ENCODE measurements at regions not wholly inside any gene's neighbourhood (a gene's known extent, or its start where the extent isn't known, plus 50 kb on each side); places are given as distances from the start of the nearest gene placed in this dataset.

- no peak overlapping the region for H2AFZ ChIP-seq (ENCODE audit: low read length)
- H3K4me2 ChIP-seq (ENCODE audit: low read length) = no peak overlapping the region
- intact Hi-C loops (cut with micrococcal nuclease; ENCODE audit: unreplicated experiment) = no loop called here
- H3K9me2 ChIP-seq (ENCODE audit: insufficient read depth, low read length) = no peaks in the 10 kb centered on the region
- TF ChIP-seq CTCF (conservative IDR thresholded peaks at IDR 0.05; ENCODE audit: low read length) (no peak), EZH2phosphoT487 (IDR thresholded peaks at IDR 0.05; ENCODE audit: borderline replicate concordance, low read depth, low read length) (no peak)
- ChIA-PET CTCF (ENCODE audit: unreplicated experiment) (no interaction called here), POLR2A (interaction anchor here (0.7 kb wide), 1 partner anchor 45 kb away, joined by 3 read pairs; no protein-coding TSS in a partner anchor)
- H3K4me1 ChIP-seq (ENCODE audit: insufficient read depth, low read length, poor library complexity, severe bottlenecking) = no peaks in the 10 kb centered on the region
- no peak overlapping the region for H3K27ac ChIP-seq (ENCODE audit: low read depth, low read length, poor library complexity, severe bottlenecking)
- no peaks in the 10 kb centered on the region for H3K9me3 ChIP-seq (ENCODE audit: low read length)
- no peaks in the 10 kb centered on the region for H3K36me3 ChIP-seq (ENCODE audit: insufficient read depth, low read length)
- no peak for DNase-seq (ENCODE audit: low spot score)
- no peaks in the 10 kb centered on the region for H3K79me2 ChIP-seq (ENCODE audit: insufficient read depth, low read depth, low read length)
- H4K20me1 ChIP-seq (ENCODE audit: insufficient read depth, low read length) = no peaks in the 10 kb centered on the region
- no peak overlapping the region for H3K4me3 ChIP-seq (ENCODE audit: low read depth, low read length, poor library complexity, severe bottlenecking)
- BruUV-seq (replicated peaks) = no TSS peak
These were observed 75.4 kb upstream of the EEF1E1 start for GRCh38 chr6:8177721-8178120.

GRCh38 chr6:8175046-8175777 is 72.9 kb upstream of the EEF1E1 start:
- Histone ChIP-seq H3K4me2 (ENCODE audit: low read length) (no peak overlapping the region), H3K9me2 (ENCODE audit: insufficient read depth, low read length) (no peaks in the 10 kb centered on the region), H3K36me3 (ENCODE audit: insufficient read depth, low read length) (no peaks in the 10 kb centered on the region), H3K4me1 (ENCODE audit: insufficient read depth, low read length, poor library complexity, severe bottlenecking) (no peaks in the 10 kb centered on the region), H3K27ac (ENCODE audit: low read depth, low read length, poor library complexity, severe bottlenecking) (no peak overlapping the region), H3K79me2 (ENCODE audit: insufficient read depth, low read depth, low read length) (no peaks in the 10 kb centered on the region), H3K9me3 (ENCODE audit: low read length) (no peaks in the 10 kb centered on the region), H3K4me3 (ENCODE audit: low read depth, low read length, poor library complexity, severe bottlenecking) (no peak overlapping the region), H2AFZ (ENCODE audit: low read length) (no peak overlapping the region), H4K20me1 (ENCODE audit: insufficient read depth, low read length) (no peaks in the 10 kb centered on the region)
- ChIA-PET POLR2A (no interaction called here), CTCF (ENCODE audit: unreplicated experiment) (no interaction called here)
- no TSS peak for BruUV-seq (replicated peaks)
- intact Hi-C loops (cut with micrococcal nuclease; ENCODE audit: unreplicated experiment) = no loop called here
- no peak for TF ChIP-seq EZH2phosphoT487 (IDR thresholded peaks at IDR 0.05; ENCODE audit: borderline replicate concordance, low read depth, low read length)
- no peak for TF ChIP-seq CTCF (conservative IDR thresholded peaks at IDR 0.05; ENCODE audit: low read length)
- no peak for DNase-seq (ENCODE audit: low spot score)

GRCh38 chr6:8174571-8174970 is 72.2 kb upstream of the EEF1E1 start:
- no peak overlapping the region for H3K27ac ChIP-seq (ENCODE audit: low read depth, low read length, poor library complexity, severe bottlenecking)
- BruUV-seq (replicated peaks) = no TSS peak
- no peak overlapping the region for H3K4me3 ChIP-seq (ENCODE audit: low read depth, low read length, poor library complexity, severe bottlenecking)
- H3K9me3 ChIP-seq (ENCODE audit: low read length) = no peaks in the 10 kb centered on the region
- POLR2A ChIA-PET = no interaction called here
- no peaks in the 10 kb centered on the region for H3K9me2 ChIP-seq (ENCODE audit: insufficient read depth, low read length)
- CTCF ChIA-PET (ENCODE audit: unreplicated experiment) = no interaction called here
- no peaks in the 10 kb centered on the region for H3K79me2 ChIP-seq (ENCODE audit: insufficient read depth, low read depth, low read length)
- intact Hi-C loops (cut with micrococcal nuclease; ENCODE audit: unreplicated experiment) = no loop called here
- H3K36me3 ChIP-seq (ENCODE audit: insufficient read depth, low read length) = no peaks in the 10 kb centered on the region
- H3K4me2 ChIP-seq (ENCODE audit: low read length) = no peak overlapping the region
- H3K4me1 ChIP-seq (ENCODE audit: insufficient read depth, low read length, poor library complexity, severe bottlenecking) = no peaks in the 10 kb centered on the region
- no peak for DNase-seq (ENCODE audit: low spot score)
- no peaks in the 10 kb centered on the region for H4K20me1 ChIP-seq (ENCODE audit: insufficient read depth, low read length)
- TF ChIP-seq EZH2phosphoT487 (IDR thresholded peaks at IDR 0.05; ENCODE audit: borderline replicate concordance, low read depth, low read length) (no peak), CTCF (conservative IDR thresholded peaks at IDR 0.05; ENCODE audit: low read length) (no peak)
- no peak overlapping the region for H2AFZ ChIP-seq (ENCODE audit: low read length)
